ACHN (cell line): ENCODE measurements at regions not wholly inside any gene's neighbourhood (a gene's known extent, or its start where the extent isn't known, plus 50 kb on each side); places are given as distances from the start of the nearest gene placed in this dataset.

Experiments
- DNase-seq: peaks from one replicate; pipeline ENCODE4 v3.0.0-alpha.2; 2015
- in situ Hi-C: cut with HindIII; loops from 2 replicates; pipeline ENCODE4 v1.10.0; 2017; ENCODE audit warnings: low sequenced_read_pairs, low pct_ligation_motif_present, low pct_unique_long_range_greater_than_20kb

DNA sequence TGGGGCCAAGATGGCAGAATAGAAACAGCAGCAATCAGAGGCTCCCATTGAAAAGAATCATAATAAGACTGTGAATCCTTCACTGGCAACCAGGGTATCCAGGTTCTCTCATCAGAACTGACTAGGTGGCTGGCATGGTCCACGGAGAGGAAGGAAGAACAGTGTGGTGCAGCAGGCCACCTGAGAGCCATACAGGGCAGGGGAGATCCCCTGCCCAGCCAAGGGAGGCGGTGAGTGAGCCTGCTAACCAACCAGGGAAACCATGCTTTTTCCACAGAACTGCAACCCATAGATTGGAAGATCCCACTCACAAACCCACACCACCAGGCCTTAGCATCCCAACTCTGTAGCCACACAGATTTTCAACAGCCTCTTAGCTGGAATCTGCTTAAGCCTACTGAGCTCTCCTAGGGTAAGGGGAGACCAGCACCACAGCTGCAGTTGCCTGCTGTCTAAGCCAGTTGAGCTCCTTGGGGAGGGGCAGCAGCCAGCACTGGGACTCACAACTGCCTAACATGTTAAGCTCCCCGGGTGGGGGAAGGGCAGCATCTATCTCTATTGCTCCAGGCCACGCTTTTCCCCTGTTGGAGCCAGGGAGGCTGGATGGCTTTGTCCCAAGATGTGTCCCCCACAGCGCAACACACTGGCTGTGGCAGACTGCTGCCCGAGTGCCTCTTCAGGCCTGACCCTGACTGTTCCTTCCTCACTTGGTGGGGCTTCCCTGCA lies 342.6 kb upstream of the CCDC196 start:
- DNase-seq = no peak
- in situ Hi-C loops = no loop called here

DNA sequence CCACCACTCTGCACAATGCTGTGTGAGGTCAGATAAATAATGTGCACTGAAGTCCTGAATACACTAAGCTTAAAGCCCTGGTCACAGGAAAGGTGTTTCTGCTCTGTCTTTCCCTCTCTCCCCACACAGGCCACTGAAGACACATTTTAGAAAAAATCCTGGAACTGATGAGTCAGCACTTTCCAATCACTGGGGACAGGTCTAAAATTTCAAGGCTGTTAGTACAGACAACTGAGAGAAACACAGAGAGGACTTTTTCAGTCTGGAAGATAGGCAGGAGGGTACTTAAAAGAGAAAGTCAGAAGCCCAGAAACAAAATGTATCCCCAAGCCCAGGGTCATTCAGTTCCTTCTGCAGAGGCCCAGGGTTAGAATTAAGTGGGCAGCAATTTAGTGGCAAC lies 333.9 kb upstream of the CCDC196 start:
- DNase-seq = no peak
- in situ Hi-C loops = no loop called here

DNA sequence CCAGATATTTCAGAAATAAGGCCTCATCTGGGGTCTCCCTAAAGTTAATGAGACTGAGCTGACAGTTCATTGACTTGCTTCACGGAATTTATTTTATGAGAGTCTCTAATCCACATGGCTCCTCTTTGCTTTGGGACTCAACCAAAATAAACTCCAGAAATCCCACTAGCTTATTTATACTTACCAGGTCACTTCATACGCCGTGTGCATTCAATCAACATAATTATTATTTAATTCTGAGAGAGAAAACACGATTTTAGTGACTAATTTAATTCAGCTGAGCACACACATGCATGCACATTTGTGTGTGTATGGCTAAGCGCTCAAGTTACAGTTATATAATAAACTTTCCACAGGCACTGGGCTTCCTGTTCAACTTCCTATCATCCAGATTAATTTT lies 333.4 kb upstream of the CCDC196 start:
- in situ Hi-C loops = no loop called here
- no peak for DNase-seq

DNA sequence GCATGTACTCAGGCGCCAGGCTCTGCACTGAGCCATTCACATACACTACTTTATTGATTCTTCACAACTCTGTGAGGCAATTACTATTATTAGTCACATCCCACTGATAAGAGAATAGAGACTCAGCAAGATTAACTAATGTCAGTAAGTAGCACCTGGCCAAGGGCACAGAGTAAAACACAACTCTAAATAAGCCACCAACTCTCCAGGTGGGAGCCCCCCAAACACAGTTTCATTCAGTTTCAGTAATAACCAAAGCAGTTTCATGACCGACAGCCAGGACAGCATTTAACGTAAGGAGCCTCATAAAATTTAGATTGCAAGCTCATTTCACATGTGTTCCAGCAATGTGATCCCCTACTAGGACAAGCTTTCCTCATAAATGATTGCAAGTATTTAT lies 323.1 kb upstream of the CCDC196 start:
- in situ Hi-C loops = no loop called here
- no peak for DNase-seq

DNA sequence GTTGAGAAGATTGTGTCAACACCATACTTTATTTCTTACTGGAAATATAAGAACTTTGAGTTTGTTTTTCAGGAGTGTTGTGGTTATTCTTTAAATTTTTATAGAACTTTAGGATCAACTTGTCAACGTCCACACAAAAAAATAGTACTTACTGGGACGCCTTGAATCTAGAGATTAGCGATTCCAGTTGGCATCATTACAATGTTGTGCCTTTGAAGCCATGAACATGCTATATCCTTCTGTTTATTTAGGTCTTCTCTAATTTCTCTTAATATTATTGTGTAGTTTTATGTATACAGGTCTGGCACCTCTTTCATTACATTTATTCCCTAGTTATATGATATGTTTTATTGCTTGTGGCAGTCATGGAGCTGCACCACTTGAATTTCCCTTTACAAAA lies 320.8 kb upstream of the CCDC196 start:
- in situ Hi-C loops = no loop called here
- no peak for DNase-seq

DNA sequence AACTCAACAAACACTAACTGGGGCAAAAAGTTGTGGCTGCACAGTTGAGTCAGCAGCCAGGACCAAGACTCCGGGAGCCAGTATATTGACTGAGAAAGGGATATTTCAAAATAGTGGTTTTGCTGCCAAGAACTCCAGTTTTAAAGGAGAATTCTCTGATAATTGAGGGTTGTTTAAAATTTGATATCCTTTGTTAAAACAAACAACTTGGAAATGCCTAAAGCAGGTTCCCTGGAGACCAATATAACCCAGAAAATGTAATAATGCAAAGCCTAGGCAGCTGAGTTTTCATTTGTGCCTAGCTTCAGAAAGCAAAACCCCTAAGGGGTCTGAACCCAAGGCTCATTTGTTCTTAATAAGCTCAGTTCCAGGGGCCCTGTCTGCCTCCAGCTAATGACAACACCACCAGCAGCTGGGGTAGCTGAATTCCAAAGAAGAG lies 311.7 kb upstream of the CCDC196 start:
- DNase-seq = no peak
- in situ Hi-C loops = no loop called here

DNA sequence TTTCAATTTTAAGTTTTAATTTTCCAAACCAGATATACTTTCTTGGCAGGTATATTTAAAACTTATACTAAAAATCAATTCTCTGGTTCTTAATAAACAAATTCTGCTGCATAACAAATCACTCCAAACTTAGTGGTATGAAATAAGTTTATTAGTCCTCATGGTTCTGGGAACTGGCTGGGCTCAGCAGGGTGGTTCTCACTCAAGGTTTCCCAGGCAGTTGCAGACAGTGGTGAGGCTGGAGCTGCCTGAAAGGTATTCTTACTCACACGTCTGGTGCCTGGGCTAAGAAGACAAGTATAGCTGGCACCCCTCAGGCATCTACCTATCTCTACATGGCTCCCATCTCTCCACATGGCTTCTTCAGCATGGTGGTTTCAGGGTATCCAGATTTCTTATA lies 308.2 kb upstream of the CCDC196 start:
- DNase-seq = no peak

DNA sequence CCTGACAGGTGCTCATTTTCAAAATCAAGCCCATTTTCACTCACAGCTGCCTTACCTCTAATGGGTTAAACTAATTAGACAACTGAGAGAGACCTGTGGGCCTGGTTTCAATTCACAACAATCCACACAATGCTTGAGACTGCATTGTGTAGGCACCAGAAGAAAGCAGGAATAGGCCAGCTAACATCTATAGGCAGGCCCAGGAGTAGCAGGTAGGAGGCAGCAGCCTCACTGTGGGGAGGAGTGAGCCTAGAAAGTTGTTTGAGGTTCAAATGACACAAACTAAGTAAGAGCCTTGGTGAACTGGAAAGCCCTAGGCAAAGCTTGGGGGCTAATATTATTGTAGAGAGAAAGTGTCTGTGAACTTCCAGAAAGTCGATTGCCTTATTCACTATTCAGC lies 289.5 kb upstream of the CCDC196 start:
- no peak for DNase-seq
- in situ Hi-C loops = no loop called here

More for the DNA sequence above, 308.2 kb upstream of the CCDC196 start:
- in situ Hi-C loops = no loop called here

DNA sequence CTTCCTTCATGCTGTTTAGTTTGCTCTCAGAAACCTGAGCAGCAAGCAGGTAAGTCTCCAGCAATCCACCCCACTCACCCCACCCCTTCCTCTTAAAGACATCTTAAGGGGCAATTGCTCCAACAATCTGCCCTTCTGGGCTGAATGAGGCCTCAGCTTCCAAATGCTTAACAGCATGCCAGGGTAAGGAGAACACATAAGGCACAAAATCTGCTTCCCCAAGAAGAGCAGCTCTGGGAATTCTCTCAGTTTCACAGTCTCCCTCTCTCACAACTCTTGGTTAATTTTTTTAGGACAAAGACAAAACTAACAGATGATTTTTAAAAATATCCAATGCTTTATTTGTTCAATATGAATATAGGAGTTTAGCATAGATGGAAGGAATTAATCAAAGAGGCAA lies 288.9 kb upstream of the CCDC196 start:
- no peak for DNase-seq
- in situ Hi-C loops = no loop called here

DNA sequence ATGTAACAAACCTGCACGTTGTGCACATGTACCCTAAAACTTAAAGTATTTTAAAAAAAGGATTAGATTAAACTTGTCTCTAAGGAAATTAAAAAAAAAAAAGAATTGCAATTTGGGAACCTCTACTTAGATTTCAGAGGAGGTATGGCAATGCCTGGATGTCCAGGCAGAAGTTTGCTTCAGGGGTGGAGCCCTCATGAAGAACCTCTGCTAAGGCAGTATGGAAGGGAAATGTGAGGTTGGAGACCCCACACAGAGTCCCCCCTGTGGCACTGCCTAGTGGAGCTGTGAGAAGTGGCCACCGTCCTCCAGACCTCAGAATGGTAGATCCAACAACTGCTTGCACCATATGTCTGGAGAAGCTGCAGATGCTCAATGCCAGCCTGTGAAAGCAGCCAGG lies 279.6 kb upstream of the CCDC196 start:
- no peak for DNase-seq
- in situ Hi-C loops = no loop called here

DNA sequence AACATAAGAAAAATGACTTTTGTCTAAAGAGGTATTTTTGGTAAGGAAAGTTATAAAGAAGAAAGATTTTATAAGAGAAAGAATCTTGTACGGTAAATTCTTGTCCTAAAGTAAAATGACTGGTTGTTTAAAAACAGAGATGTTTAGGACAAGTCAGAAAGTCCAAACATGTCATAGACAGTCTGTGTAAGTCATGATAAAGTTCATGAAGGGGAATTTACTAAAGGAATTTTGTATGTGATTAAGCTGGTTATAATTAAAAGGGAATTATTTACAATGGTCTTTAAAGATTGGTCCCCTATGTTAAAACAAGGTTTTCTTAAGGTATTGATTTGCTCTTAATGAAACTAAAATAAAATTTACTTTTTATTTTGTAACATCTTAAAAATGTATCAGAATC lies 269.4 kb upstream of the CCDC196 start:
- DNase-seq = no peak
- in situ Hi-C loops = no loop called here

DNA sequence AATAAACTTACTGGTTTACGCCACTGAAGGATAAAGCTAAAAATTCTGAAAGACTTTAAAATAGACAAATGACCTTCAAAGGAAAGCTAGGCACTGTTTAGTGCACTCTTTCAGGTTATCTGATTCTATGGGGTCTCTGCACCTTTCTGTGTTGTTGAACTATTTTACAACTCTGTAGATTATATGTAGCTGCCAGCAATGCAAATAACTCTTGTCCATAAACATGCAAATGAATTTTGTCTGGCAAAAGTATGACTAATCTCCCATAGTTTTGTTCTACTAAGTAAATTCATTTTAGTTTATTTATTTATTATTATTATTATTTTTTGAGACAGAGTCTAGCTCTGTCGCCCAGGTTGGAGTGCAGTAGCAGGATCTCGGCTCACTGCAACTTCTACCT lies 266.3 kb upstream of the CCDC196 start:
- in situ Hi-C loops = no loop called here
- no peak for DNase-seq

DNA sequence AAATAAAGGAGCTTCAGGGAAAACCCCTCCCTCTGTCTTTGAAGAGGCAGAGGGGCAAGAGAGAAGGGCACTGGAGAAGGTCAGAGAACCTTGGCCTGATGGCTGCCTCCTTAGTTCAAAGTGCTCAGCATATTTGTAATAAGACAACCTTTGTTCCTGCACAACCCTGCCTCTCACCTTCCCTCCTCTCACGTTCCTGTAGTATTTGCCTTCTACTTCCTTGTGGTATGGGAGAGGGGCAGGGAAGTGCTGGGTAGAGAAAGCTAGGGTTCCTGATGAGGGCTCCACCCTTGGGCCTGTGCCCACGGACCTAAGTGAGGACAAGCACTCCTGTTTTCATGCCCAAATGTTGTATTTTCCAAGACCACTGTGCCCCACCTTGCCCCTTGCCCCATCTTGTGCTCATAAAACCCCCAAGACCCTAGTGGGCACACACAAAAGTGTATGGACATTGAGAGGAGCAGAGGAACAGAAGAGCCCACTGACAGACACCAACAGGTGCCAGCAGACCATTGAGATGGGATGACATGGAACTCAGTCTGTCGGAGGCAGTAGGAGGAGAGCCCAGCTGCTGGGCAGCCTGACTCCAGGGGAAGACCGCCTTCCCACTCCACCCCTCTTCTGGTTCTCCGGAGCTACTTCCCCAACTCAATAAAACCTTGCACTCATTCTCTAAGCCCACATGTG lies 261.5 kb upstream of the CCDC196 start:
- DNase-seq = no peak
- in situ Hi-C loops = no loop called here

DNA sequence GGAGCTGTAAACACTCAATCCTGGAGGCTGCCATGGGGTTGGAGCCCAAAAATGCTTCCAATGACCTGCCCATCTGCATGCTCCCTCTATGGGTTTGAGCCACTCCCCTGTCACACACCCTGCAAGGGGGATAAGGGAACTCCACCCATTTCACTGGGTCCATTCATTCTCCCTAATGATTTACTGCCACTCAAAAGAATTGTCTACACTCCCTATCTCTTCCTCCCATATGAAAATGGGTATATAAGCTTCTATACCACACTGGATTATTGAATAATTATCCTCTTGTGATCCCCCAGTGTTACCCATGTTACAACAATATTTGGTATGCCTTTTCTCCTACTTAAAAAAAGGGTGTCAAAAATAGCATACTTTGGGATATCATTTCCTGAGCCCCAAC lies 260.8 kb upstream of the CCDC196 start:
- in situ Hi-C loops = no loop called here

DNA sequence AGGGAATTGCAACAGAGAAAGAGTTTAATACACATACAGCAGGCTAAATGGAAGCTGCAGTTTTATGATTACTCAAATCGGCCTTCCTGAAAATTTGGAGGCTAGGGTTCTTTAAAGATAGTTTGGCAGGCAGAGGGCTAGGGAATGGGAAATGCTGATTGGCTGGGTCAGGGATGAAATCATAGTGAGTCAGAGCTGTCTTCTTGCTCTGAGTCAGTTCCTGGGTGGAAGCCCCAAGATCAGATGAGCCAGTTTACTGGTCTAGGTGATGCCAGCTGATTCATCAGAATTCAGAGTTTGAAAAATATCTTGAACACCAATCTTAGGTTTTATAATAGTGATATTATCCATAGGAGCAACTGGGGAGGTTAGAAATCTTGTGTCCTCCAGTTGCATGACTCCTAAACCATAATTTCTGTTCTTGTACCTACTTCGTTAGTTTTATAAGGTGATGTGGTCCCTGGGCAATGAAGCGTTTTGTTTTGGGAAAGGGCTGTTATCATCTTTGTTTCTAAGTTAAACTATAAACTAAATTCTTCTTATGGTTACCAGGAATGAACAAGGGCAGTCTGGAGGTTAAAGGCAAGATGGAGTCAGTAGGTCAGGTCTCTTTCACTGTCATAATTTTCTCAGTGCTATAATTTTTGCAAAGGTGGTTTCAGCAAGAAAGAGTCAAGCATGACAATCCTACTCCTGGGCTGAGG lies 257.8 kb upstream of the CCDC196 start:
- peak; percentile 36 for DNase-seq
- in situ Hi-C loops = no loop called here

More for the DNA sequence above, 260.8 kb upstream of the CCDC196 start:
- no peak for DNase-seq

DNA sequence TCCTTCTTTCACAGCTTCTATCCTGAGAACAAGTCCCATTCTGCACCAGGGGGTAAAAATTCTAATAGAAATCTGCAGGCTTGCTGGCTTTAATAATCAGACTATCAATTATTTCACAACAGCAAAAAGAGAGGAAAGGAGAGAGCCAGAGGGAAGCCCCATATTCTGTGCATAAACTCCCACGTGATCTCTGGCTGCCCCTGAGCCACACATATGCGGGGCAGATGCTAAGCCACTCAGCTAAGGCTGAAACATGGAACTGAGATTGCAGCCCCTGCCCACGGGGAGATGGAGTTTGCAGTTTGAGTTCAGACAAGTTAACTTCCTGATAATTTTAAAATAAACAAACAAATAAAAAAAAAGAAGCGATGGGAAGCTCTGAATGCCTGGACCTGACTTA lies 254.4 kb upstream of the CCDC196 start:
- DNase-seq = no peak
- in situ Hi-C loops = no loop called here

DNA sequence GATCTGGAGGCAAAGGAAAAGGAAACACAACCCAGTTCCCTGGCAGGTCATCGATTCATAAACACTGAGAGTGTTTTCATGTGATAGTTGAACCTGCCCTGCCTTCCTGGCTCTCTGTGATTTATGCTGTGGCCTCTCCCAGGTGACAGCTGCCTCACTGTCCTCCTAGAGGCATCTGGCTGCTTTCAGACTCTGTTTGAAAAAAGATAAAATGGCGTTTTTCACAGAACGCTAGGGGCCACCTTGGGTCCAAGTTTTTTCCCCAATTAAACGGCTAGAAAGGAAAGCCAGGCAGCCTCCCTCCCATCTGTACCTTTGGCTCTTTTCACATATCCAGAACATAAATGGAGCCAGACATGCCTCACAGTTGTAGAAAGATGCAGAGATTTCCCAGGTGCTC lies 252.6 kb upstream of the CCDC196 start:
- DNase-seq = no peak
- in situ Hi-C loops = no loop called here

DNA sequence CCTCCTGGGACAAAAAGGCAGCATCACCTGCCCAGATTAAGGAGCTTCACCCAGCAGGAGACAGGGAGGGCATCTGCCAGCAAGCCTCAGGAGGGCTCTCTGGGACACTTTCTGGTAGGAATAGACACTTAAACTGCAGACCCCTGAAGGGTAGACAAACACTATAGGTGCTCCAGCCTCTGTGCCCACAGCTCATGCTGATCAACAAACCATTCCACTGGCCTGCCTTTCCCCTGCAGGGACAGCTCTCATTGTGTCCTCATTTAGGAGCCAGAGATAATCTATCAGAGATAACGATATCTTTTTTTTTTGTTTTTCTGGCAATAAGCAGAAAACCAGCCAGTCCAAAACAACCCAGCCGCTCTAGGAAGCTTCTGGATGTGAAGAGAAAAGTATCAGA lies 251.8 kb upstream of the CCDC196 start:
- in situ Hi-C loops = no loop called here
- DNase-seq = no peak

DNA sequence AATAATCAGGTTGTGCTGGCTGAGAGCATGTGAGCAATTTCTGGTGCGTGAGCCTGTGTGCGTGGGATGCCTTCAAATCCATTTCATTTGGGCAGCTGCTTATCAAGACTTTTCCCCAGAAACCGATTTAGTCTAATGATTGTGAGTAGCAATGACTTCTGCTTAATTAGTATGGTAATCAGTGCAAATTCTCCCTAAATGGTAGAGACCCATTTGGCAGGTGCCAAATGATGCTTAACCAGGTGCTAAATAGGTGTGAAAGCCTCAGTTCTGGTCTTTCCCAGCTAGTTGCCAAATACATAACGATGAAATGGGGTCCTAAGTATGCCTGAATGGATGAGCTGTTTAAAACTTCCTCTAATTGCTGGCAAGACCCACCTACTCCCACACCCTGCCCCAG lies 248.4 kb upstream of the CCDC196 start:
- in situ Hi-C loops = no loop called here
- DNase-seq = no peak

DNA sequence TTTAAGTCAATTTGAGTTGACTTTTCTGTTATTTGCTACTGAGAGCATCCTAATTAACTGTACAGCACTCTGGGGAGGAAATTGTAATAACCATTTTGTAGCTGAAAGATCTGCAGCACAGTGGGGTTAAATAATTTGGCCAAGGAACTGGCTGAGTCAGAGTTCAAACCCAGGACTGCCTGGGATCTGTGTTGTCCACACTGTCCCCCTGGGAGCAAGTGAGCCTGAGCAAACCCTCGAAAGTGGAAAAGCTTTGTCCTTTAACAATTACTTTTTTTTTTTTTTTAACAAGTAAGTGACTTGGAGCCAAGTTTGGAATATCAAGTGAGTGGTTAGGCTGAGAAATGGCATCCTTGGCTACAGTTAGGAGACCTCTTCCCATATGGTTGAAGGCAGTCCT lies 247.2 kb upstream of the CCDC196 start:
- in situ Hi-C loops = no loop called here

More for the DNA sequence above, 247.2 kb upstream of the CCDC196 start:
- no peak for DNase-seq
